Fibroblast of peridontal ligament (primary cell): ENCODE measurements at regions not wholly inside any gene's neighbourhood (a gene's known extent, or its start where the extent isn't known, plus 50 kb on each side); places are given as distances from the start of the nearest gene placed in this dataset.

Experiments used
- DNase-seq: peaks from one replicate; pipeline ENCODE4 v3.0.0-alpha.2; 2010; ENCODE audit errors: extremely low read depth

DNA sequence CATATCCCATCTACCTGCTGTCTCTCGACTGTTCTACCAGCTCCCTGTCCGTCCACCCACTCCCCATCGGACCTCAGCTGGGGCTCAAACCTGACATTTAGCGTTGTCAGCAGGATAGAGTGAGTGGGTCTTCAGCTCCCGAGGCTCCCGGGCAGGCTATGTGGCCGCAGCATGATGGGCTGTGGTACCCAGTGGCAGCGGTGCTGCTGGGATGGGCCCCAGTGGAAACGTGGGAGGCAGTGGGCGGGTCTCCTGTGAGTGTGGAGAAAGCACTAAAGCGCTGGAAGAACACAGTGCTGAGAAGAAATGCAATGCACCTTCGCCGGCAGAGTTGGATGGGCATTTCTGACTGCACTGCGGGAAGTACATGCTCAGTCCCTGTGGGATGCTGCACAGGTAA lies 204.8 kb upstream of the SYT4 start:
- DNase-seq: no peak

DNA sequence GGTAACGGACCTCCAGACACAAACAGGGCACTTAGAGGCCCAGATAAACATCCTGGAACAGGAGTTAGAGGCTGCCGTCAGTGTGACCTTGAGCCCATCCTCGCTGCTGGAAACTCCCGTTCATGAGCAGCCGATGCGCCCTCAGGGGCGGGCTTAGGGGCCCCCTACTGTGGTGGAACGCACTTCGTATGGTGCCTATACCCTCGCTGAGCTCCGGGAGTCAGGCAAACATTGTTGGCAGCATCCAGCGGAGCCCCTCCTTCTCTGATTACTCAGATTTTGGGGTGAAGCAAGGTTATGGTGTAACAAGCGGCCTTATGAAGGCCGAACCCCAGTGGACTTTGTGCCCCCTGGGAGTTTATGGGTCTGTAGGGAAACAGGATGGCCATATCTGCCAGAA lies 205.3 kb upstream of the SYT4 start:
- DNase-seq: no peak

GRCh38 chr18:43484710-43485109 lies 207.4 kb upstream of the SYT4 start:
- DNase-seq: no peak

DNA sequence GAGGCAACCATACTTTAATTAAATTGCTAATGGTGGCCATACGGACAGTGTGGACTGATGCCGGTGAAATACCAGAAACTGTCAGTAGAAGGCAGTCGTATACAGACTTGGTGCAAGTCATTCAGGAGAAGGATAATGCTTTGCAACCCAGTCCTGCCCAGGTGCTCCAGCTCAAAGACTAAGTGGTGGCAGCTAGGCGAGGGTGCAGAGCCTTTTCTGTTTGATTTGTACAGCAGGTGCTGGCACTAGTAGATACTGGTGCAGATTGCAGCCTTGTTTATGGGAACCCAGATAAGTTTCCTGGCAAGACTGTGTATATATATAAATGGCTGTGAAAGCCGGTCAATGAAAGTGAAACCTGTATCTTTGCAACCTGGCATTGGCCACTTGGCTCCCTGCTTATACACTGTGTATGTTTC lies 208.3 kb upstream of the SYT4 start:
- DNase-seq: no peak

DNA sequence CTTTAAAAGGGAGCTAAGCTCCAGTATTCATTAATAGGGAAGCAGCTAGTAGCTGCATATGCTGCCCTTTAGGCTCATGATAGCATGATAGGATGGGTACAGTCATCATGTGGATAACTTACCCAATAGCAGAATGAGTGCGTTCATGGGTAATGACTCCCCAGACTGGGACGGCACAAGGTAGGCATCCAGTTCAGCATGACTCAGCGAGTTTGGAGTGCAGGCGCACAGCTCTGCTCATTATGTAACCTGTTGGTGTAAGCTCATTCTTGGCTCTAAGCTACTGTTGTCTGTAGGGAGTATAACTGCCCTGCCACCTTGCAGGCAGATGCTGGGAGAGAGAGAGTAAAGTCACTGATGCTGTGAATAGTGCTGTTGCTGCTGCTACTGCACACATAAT lies 209.2 kb upstream of the SYT4 start:
- no peak for DNase-seq

DNA sequence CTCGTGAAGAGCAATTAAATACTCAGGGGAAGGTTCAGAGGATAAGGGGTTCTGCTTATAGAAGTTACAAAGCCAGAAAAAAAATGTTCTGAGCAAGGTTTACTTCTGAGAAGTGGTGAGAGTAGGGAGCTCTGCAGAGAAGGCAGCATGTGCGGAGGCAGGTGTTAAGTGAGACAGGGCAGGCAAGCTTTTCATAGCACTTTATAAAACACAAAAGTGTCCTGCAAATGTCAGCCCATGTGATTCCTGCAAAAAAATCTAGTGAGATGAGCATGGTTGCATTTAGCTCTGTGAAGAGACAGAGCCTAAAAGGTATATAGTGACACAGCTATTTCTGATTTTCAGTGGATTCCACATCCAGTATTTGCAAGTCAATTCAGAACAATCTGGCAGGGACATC lies 223.8 kb upstream of the SYT4 start:
- no peak for DNase-seq

DNA sequence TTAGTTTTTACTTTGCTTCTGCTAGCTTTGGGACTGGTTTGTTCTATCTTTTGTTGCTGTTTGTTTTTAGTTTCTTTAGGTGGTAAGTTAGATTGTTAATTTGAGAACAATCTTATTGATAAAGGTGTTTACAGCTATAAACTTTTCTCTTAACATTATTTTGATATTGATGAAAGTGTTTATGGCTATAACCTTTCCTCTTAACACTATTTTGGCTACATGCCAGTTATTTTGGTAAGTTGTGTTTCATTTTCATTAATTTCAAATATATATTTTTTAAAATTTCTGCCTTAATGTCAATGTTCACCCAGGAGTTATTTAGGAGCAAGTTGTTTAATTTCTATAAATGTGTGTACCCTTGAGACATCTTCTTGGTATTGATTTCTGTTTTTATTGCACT lies 229.6 kb upstream of the SYT4 start:
- no peak for DNase-seq

DNA sequence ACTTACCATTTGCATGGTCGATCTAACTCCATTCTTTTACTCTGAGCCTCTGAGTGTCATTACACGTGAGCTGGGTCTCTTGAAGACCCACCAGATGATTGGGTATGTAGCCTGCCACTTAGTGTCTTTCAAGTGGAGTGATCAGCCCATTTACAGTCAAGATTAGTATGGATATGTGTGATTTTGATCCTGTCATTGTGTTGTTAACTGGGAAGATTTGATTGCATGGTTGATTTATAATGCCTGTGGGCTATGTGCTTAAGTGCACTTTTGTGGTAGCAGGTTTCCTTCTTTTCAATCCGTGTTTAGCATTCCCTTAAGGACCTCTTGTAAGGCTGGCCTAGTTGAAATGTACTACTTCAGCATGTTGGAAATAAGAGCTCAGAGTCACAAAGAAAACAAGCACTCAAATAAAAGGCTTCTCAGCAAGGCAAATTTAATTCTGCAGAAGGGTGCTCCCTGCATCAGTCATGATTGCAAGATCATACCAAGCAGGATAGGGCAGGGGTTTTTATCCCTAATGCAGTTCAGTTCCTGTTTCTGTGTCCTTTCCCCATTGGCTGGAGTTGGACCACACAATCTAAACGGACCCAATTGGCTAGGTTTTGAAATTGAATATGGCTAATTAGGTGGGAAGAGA lies 230.7 kb upstream of the SYT4 start:
- DNase-seq: no peak

DNA sequence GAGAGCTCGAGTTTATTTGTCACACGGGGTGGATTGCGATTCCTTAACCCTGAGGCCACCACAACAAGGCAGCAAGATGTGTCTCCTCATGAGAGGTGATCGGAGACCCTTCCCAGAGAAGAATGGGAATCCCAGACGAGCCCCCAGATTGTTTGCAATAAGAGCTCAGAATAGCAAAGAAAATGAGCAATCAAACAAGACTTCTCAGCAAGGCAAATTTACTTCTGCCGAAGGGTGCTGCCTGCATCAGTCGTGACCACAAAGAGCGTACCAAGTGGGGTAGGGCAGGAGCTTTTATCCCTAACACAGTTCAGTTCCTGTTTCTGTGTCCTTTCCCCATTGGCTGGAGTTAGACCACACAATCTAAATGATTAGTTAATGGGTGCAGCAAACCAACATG lies 237.5 kb upstream of the SYT4 start:
- no peak for DNase-seq

DNA sequence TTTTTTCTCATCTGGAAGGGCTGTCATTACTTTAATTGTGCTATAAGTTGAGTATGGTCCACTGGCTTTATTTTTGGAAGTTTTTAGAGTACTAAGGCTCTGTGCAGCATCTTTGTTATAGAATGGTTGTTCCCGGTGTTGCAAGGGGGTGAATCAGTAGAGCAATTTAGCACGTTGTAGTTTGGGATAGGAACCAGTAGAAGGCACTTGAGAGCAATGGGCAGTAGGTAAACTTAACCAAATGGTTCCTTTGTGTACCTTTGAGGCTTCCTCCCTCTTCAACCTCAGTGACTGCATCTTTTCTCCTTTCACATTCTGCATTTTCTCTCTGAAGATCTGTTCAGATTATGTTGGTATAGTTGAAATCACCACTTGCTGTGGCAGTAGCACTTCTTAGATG lies 238.2 kb upstream of the SYT4 start:
- DNase-seq: no peak

DNA sequence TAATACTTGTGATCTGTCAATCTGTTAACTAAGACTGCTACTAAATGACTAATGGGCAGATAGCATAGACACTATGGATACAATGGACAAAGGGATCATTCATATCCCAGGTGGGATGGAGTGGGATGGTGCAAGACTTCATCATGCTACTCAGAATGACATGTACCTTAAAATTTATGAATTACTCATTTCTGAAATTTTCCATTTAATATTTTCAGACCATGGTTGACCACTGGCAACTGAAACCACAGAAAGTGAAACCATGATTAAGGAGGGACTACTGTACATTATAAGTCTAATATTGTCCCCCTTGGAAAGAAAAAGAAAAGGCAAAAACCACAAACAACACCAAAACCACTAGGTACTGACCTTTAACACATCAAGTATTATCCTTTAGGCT lies 247.0 kb upstream of the SYT4 start:
- no peak for DNase-seq

- no peak for DNase-seq
These were observed 247.9 kb upstream of the SYT4 start for GRCh38 chr18:43525169-43525568.

GRCh38 chr18:43526426-43527145 lies 249.3 kb upstream of the SYT4 start:
- DNase-seq: peak; percentile 12

DNA sequence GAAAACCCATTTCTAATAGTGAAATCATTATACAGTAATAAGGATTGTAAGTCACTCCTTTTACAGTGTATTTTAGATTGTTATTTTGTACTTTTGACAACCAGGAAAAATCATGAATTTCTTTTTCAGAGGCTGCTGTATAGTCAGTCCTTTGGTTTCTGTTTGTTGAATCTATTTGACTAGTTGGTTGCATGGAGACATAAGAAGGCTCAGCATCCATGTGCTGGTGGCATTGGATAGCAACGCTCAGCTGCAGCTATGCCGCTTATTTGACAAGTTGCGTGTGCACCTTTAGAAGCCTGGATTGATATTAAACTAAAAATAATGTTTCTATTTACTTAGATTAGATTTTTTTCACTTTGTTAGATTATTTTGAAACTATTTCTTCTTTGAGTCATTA lies 254.1 kb upstream of the SYT4 start:
- DNase-seq: no peak

DNA sequence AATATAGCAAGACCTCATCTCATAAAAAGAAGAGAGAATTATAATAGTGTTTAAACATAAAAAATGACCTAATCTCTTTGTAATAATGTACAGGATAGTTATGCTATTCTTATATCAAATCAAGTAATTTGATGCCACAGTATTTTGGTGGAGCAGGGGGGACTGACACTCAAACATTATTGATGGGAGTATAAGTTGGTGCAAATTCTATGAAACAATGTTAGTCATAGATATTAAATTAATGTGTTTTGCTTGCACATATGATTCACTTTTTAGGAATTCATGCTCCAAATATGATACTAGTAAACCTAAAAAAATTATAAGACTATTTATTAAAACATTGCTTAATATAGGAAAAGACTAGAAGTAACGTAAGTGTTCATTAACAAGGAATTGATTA lies 256.1 kb upstream of the SYT4 start:
- DNase-seq: no peak

DNA sequence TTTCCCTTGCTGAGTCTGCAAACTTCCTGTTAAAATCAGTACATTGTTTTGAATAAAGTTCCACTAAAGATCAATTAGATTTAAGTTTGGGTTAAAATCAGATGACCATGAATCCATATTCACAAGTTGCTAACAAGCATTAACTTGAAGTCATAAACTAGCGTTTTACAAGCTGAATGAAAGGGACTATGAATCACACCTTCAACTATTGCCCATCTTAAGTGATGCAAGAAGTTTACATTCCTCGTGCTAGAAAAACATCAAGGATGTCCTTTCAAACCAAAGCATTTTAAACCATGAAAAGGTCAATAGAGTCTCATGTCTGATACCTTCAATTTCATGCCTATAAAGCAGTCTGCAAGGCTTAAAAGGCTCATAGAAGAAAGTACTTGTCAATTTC lies 257.2 kb upstream of the SYT4 start:
- peak; percentile 14 for DNase-seq

- DNase-seq: peak; percentile 17
These were observed 262.6 kb upstream of the SYT4 start for GRCh38 chr18:43539862-43540261.

DNA sequence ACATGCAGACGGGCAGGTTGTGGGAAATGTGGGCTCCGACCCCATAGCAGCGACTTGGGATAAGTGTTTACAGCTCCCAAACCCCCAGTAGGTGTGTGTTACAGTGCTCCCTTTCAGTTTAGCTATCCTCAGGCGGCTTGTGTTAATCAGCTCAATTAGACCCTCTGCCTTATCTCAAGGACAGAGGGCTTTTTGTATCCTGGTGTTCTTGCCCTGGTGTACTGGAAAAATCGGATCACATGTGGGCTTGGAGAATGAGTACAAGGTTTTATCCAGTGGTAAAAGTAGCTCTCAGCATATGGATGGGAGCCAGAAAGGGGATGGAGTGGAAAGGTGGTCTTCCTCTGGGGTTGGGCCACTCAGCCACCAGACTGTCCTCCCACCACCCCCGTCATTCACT lies 264.7 kb upstream of the SYT4 start:
- no peak for DNase-seq

DNA sequence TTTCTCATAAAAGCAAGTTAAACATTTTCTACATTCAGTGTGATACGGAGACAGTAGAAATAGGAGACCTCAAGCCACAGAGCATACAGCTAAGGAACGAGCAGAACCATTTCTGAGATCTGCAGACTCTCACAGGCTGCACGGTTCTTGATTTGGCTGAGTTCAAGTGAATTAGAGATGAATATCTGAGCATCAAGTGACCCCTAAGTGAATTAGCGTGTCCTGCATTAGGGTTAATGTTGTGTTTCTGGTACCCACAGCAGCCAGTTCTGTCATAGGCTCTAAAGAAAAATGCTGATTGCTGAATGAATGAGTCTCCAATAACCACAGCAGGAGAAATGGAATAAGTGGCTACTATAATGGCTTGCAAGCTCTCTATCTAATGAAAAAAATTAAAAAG lies 265.9 kb upstream of the SYT4 start:
- DNase-seq: no peak

GRCh38 chr18:43547456-43547855 lies 270.2 kb upstream of the SYT4 start:
- DNase-seq: no peak

DNA sequence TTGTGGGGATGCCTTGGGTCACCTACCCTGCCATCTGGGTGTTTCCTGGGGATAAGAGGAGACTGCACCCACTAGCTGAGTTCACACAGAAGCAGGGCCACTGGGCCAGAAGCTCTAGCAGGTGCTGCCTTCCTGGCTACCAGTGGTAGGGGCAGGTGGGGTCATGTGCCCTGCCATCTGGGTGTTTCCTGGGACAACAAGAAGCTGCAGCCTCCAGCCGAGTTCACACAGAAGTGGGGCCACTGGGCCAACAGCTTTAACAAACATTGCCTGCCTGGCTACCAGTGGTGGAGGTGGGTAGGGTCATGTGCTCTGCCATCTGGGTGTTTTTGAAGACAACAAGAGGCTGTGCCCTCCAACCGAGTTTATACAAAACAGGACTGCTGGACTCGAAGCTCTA lies 282.2 kb upstream of the SYT4 start:
- no peak for DNase-seq

GRCh38 chr18:43563780-43564179 lies 286.5 kb upstream of the SYT4 start:
- peak; percentile 66 for DNase-seq

DNA sequence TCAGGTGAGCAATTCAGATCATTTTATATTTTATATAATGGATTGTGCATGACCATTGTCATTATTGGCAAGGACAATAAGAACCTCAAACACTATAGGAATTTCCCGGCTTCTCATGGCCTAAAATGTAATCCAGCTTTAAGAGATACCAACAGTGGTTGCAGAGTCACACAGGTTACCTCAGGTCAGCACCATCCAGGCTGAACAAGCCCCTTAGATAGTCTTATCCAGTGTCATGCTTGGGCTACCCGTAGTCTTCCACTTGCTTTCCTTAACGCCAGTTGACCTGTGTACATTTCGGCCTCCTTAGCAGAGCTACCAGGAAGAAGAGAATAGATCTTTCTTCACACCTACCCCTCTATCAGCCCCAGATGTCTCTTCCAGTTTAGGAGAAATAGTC lies 293.3 kb upstream of the SYT4 start:
- DNase-seq: no peak
